ENCODE measurements at regions not wholly inside any gene's neighbourhood (a gene's known extent, or its start where the extent isn't known, plus 50 kb on each side); places are given as distances from the start of the nearest gene placed in this dataset.
A peak's percentile ranks its signal among the peaks of the same experiment; 100 is the strongest.

GRCh38 chr1:234879147-234880080, 249.2 kb downstream of the TOMM20 start:
- H3K9me3 ChIP-seq (replicated peaks; ENCODE audit: control insufficient read depth, insufficient read depth, low read depth, low read length), result no peaks in the 10 kb centered on the region
- intact Hi-C loops (cut with micrococcal nuclease), result loop anchor here (5.0 kb wide), 1 partner anchor 127 kb away; no protein-coding TSS in a partner anchor
- no peaks in the 10 kb centered on the region for H3K79me2 ChIP-seq (ENCODE audit: control insufficient read depth, insufficient read depth, low read length)
- CTCF ChIA-PET (ENCODE audit: low intra/inter-chr PET ratio), result no interaction called here
- in situ Hi-C loops (cut with MboI), result loop anchor here (5.0 to 10.0 kb wide), 2 partner anchors 267 to 385 kb away; partner anchors contain the start of gene IRF2BP2
- H4K20me1 ChIP-seq (replicated peaks; ENCODE audit: control insufficient read depth, insufficient read depth, low read length), result no peaks in the 10 kb centered on the region
- no peak for FAIRE-seq
- no peak for ATAC-seq
- H3K9me1 ChIP-seq (ENCODE audit: control insufficient read depth, insufficient read depth, low read length), result no peaks in the 10 kb centered on the region
- H2AFZ ChIP-seq (ENCODE audit: low read depth, low read length), result peak overlapping the region; percentile 59; the same call in 1 of the 2 replicates
- H3K36me3 ChIP-seq (ENCODE audit: control insufficient read depth, insufficient read depth, low read length), result no peaks in the 10 kb centered on the region
- peak overlapping the region; percentile 30; the same call in 1 of the 3 replicates for H3K27ac ChIP-seq (ENCODE audit: extremely low read depth, low read depth, low read length)
- DNase-seq (ENCODE audit: extremely low read depth in 1 of 4, low spot score in 3 of 4), result no peak
- WGBS (ENCODE audit: insufficient coverage, low coverage, missing lambda C conversion rate), result 71% methylated on average over 9 of the region's 9 CpGs
- no peak overlapping the region for H3K4me3 ChIP-seq
- POLR2A ChIA-PET, result interaction anchor here (1.6 to 2.0 kb wide), 2 partner anchors 8 to 12 kb away, joined by 4 to 6 read pairs; no protein-coding TSS in a partner anchor
- H3K9ac ChIP-seq (ENCODE audit: insufficient read depth in 1 of 2, low read depth in 2 of 2, low read length in 2 of 2), result peak overlapping the region in 1 of 2 experiments; percentile 18; a peak in 1 of 4 replicates
- BruUV-seq (replicated peaks), result no TSS peak
- H3K4me1 ChIP-seq (replicated peaks in 1 of 2; ENCODE audit: control insufficient read depth in 2 of 2, insufficient read depth in 2 of 2, low read length in 2 of 2), result peaks cover 45 to 62% of the 10 kb centered on the region in 2 experiments
- H3K27me3 ChIP-seq (ENCODE audit: control insufficient read depth in 2 of 2, insufficient read depth in 2 of 2, low read length in 2 of 2), result no peaks in the 10 kb centered on the region
- no peak overlapping the region for H3K4me2 ChIP-seq (ENCODE audit: insufficient read depth, low read length)
- TF ChIP-seq ZNF253 (CRISPR knock-in tag; conservative IDR thresholded peaks at IDR 0.05) (no peak), ZNF583 (CRISPR knock-in tag; IDR thresholded peaks at IDR 0.05) (no peak), ZNF282 (CRISPR knock-in tag; IDR thresholded peaks at IDR 0.05) (no peak), NR2C1 (IDR thresholded peaks at IDR 0.05) (no peak), NR2C1 (tag; IDR thresholded peaks at IDR 0.05) (0 out of 2 replicates have a peak, but pooled peaks have one; percentile 33), U2AF1 (optimal IDR thresholded peaks at IDR 0.05; ENCODE audit: low read depth, low read length) (no peak), JUN (IDR thresholded peaks at IDR 0.05; ENCODE audit: borderline replicate concordance, low read depth, low read length) (no peak), JUN (CRISPR knock-in tag; IDR thresholded peaks at IDR 0.05; ENCODE audit: borderline replicate concordance) (no peak), TFAM (CRISPR knock-in tag; conservative IDR thresholded peaks at IDR 0.05) (no peak), ZNF75A (CRISPR knock-in tag; IDR thresholded peaks at IDR 0.05) (no peak), RREB1 (CRISPR knock-in tag; IDR thresholded peaks at IDR 0.05) (0 out of 2 replicates have a peak, but pooled peaks have one; percentile 27), RAD51 (IDR thresholded peaks at IDR 0.05; ENCODE audit: borderline replicate concordance, low read depth) (no peak), CTBP1 (IDR thresholded peaks at IDR 0.05; ENCODE audit: borderline replicate concordance) (no peak), SP1 (CRISPR knock-in tag; IDR thresholded peaks at IDR 0.05) (no peak), THRA (IDR thresholded peaks at IDR 0.05) (no peak)

Measured in K562 (cell line).